ENCODE measurements at regions not wholly inside any gene's neighbourhood (a gene's known extent, or its start where the extent isn't known, plus 50 kb on each side); places are given as distances from the start of the nearest gene placed in this dataset.

GRCh38 chr20:50434653-50435396 lies 75.4 kb upstream of the PTPN1 start:
- TF ChIP-seq, protein P1, sequence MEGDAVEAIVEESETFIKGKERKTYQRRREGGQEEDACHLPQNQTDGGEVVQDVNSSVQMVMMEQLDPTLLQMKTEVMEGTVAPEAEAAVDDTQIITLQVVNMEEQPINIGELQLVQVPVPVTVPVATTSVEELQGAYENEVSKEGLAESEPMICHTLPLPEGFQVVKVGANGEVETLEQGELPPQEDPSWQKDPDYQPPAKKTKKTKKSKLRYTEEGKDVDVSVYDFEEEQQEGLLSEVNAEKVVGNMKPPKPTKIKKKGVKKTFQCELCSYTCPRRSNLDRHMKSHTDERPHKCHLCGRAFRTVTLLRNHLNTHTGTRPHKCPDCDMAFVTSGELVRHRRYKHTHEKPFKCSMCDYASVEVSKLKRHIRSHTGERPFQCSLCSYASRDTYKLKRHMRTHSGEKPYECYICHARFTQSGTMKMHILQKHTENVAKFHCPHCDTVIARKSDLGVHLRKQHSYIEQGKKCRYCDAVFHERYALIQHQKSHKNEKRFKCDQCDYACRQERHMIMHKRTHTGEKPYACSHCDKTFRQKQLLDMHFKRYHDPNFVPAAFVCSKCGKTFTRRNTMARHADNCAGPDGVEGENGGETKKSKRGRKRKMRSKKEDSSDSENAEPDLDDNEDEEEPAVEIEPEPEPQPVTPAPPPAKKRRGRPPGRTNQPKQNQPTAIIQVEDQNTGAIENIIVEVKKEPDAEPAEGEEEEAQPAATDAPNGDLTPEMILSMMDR (optimal IDR thresholded peaks at IDR 0.05 in 1 of 3, IDR thresholded peaks at IDR 0.05 in 1 of 3, conservative IDR thresholded peaks at IDR 0.05 in 1 of 3; ENCODE audit: extremely low read depth in 1 of 3, insufficient read depth in 2 of 3, low read length in 3 of 3) = no peak
- no peak for TF ChIP-seq EZH2 (IDR thresholded peaks at IDR 0.05; ENCODE audit: low read length)

All from keratinocyte (primary cell).